MCF 10A (cell line): ENCODE measurements at regions not wholly inside any gene's neighbourhood (a gene's known extent, or its start where the extent isn't known, plus 50 kb on each side); places are given as distances from the start of the nearest gene placed in this dataset.

Experiments
- BruUV-seq: library from RNA; stranded (reverse); fragments of 400-500 nt; replicated peaks from 2 replicates; lab custom pipeline; 2021; lab: Mats Ljungman, UMichigan
- CTCF ChIA-PET: fragments of 300-600 bp; sonication (Branson Sonifier 250); formaldehyde crosslinking; extraction: SDS; loops from one replicate; lab custom pipeline; 2021; ENCODE audit warnings: antibody characterized with exemption, inconsistent platforms; lab: Yijun Ruan, JAX
- POLR2A ChIA-PET: fragments of 300-600, 350-650 bp; sonication (Branson Sonifier 250); formaldehyde crosslinking; extraction: SDS; loops from one replicate; lab custom pipeline; 2020; ENCODE audit warnings: antibody characterized with exemption, inconsistent platforms; lab: Yijun Ruan, JAX
- DNase-seq: peaks from one replicate; pipeline ENCODE4 v3.0.0-alpha.2; 2018; ENCODE audit not compliant: unreplicated experiment
- H3K27ac Mint-ChIP-seq: one replicate; pipeline ENCODE4 v1.8.0; 2022; ENCODE audit warnings: mild to moderate bottlenecking, low read depth, mixed read lengths; ENCODE audit not compliant: unreplicated experiment
- H3K27me3 Mint-ChIP-seq: one replicate; pipeline ENCODE4 v1.8.0; 2022; ENCODE audit warnings: mixed read lengths; ENCODE audit not compliant: insufficient read depth, unreplicated experiment
- H3K36me3 Mint-ChIP-seq: one replicate; pipeline ENCODE4 v1.8.0; 2022; ENCODE audit warnings: mild to moderate bottlenecking, moderate library complexity, mixed read lengths; ENCODE audit not compliant: insufficient read depth, unreplicated experiment
- H3K4me1 Mint-ChIP-seq: one replicate; pipeline ENCODE4 v1.8.0; 2022; ENCODE audit warnings: mixed read lengths; ENCODE audit not compliant: insufficient read depth, unreplicated experiment
- H3K4me3 Mint-ChIP-seq: one replicate; pipeline ENCODE4 v1.8.0; 2022; ENCODE audit warnings: mild to moderate bottlenecking, moderate library complexity, mixed read lengths; ENCODE audit not compliant: unreplicated experiment
- H3K9me3 Mint-ChIP-seq: one replicate; pipeline ENCODE4 v1.8.0; 2022; ENCODE audit warnings: mixed read lengths; ENCODE audit not compliant: unreplicated experiment
- CTCF ChIP-seq: fragments of 200-600 bp; IDR thresholded peaks from one replicate; pipeline ENCODE4 v1.8.0; 2022; ENCODE audit warnings: antibody characterized with exemption, mild to moderate bottlenecking; ENCODE audit not compliant: unreplicated experiment
- intact Hi-C: fragments of 100-400 bp; cut with micrococcal nuclease; formaldehyde crosslinking; loops from 2 replicates; pipeline ENCODE4 v1.14.1; 2022

- no peaks in the 10 kb centered on the region for H3K27me3 Mint-ChIP-seq
- peaks cover 15% of the 10 kb centered on the region for H3K4me1 Mint-ChIP-seq
- POLR2A ChIA-PET = interaction anchor here (0.6 to 0.7 kb wide), 4 partner anchors 92 to 449 kb away, joined by 3 to 4 read pairs (median 4); no protein-coding TSS in a partner anchor
- BruUV-seq = no TSS peak
- H3K4me3 Mint-ChIP-seq = no peak overlapping the region
- no peak overlapping the region for H3K27ac Mint-ChIP-seq
- intact Hi-C loops = no loop called here
- CTCF ChIA-PET = interaction anchor here (0.6 kb wide), 1 partner anchor 67 kb away, joined by 3 read pairs; no protein-coding TSS in a partner anchor
- TF ChIP-seq CTCF = no peak
- no peak for DNase-seq
- H3K9me3 Mint-ChIP-seq = no peaks in the 10 kb centered on the region
- H3K36me3 Mint-ChIP-seq = no peaks in the 10 kb centered on the region
Measured at GRCh38 chr5:67617051-67617450, 420.5 kb upstream of the CD180 start.

- Mint-ChIP-seq H3K4me1 (no peaks in the 10 kb centered on the region), H3K9me3 (no peaks in the 10 kb centered on the region), H3K27ac (no peak overlapping the region), H3K4me3 (no peak overlapping the region), H3K27me3 (no peaks in the 10 kb centered on the region), H3K36me3 (no peaks in the 10 kb centered on the region)
- CTCF ChIA-PET = no interaction called here
- no TSS peak for BruUV-seq
- DNase-seq = no peak
- intact Hi-C loops = no loop called here
- no peak for TF ChIP-seq CTCF
- POLR2A ChIA-PET = interaction anchor here (1.1 kb wide), 1 partner anchor 20 kb away, joined by 4 read pairs; no protein-coding TSS in a partner anchor
Measured at GRCh38 chr5:67612961-67613360, 416.4 kb upstream of the CD180 start.

- Mint-ChIP-seq H3K4me1 (no peaks in the 10 kb centered on the region), H3K36me3 (no peaks in the 10 kb centered on the region), H3K27me3 (no peaks in the 10 kb centered on the region), H3K9me3 (no peaks in the 10 kb centered on the region), H3K4me3 (no peak overlapping the region), H3K27ac (no peak overlapping the region)
- BruUV-seq = no TSS peak
- intact Hi-C loops = no loop called here
- ChIA-PET POLR2A (interaction anchor here (0.5 to 1.2 kb wide), 3 partner anchors 9 to 626 kb away, joined by 3 read pairs; no protein-coding TSS in a partner anchor), CTCF (interaction anchor here (1.8 kb wide), 1 partner anchor 18 kb away, joined by 7 read pairs; no protein-coding TSS in a partner anchor)
- DNase-seq = no peak
- no peak for TF ChIP-seq CTCF
Measured at GRCh38 chr5:67610186-67610912, 413.8 kb upstream of the CD180 start.

- no peak for DNase-seq
- H3K27me3 Mint-ChIP-seq = no peaks in the 10 kb centered on the region
- no peak overlapping the region for H3K4me3 Mint-ChIP-seq
- ChIA-PET CTCF (interaction anchor here (0.8 kb wide), 1 partner anchor 362 kb away, joined by 3 read pairs; no protein-coding TSS in a partner anchor), POLR2A (no interaction called here)
- peaks cover 3% of the 10 kb centered on the region for H3K9me3 Mint-ChIP-seq
- no peak for TF ChIP-seq CTCF
- no TSS peak for BruUV-seq
- intact Hi-C loops = no loop called here
- H3K36me3 Mint-ChIP-seq = no peaks in the 10 kb centered on the region
- no peaks in the 10 kb centered on the region for H3K4me1 Mint-ChIP-seq
- H3K27ac Mint-ChIP-seq = no peak overlapping the region
Measured at GRCh38 chr5:67607958-67608357, 411.4 kb upstream of the CD180 start.
